ENCODE measurements at regions not wholly inside any gene's neighbourhood (a gene's known extent, or its start where the extent isn't known, plus 50 kb on each side); places are given as distances from the start of the nearest gene placed in this dataset.
"Not testable (repeated sequence)": the region's sequence is repeated elsewhere in the genome, so short reads cannot be mapped to it uniquely, and the experiment has no call there.

GRCh38 chr18:78430131-78430758 is 549.4 kb upstream of the SALL3 start:
- TF ChIP-seq POLR2AphosphoS5 (IDR thresholded peaks at IDR 0.05) = no peak
- TF ChIP-seq EP300 (IDR thresholded peaks at IDR 0.05) = no peak
- TF ChIP-seq, protein P1, sequence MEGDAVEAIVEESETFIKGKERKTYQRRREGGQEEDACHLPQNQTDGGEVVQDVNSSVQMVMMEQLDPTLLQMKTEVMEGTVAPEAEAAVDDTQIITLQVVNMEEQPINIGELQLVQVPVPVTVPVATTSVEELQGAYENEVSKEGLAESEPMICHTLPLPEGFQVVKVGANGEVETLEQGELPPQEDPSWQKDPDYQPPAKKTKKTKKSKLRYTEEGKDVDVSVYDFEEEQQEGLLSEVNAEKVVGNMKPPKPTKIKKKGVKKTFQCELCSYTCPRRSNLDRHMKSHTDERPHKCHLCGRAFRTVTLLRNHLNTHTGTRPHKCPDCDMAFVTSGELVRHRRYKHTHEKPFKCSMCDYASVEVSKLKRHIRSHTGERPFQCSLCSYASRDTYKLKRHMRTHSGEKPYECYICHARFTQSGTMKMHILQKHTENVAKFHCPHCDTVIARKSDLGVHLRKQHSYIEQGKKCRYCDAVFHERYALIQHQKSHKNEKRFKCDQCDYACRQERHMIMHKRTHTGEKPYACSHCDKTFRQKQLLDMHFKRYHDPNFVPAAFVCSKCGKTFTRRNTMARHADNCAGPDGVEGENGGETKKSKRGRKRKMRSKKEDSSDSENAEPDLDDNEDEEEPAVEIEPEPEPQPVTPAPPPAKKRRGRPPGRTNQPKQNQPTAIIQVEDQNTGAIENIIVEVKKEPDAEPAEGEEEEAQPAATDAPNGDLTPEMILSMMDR (IDR thresholded peaks at IDR 0.05) = no peak
- TF ChIP-seq POLR2A (IDR thresholded peaks at IDR 0.05) = no peak
- no peak overlapping the region for H3K4me3 ChIP-seq
- peaks cover 0 to 4% (median 0%) of the 10 kb centered on the region in 4 donors for H3K9me3 ChIP-seq
- H3K4me1 ChIP-seq = no peaks in the 10 kb centered on the region
- no peak overlapping the region for H3K27ac ChIP-seq
- intact Hi-C loops (cut with DNase I; ENCODE audit: low total_unique reads) = no loop called here
- no peaks in the 10 kb centered on the region for H3K36me3 ChIP-seq
- H3K27me3 ChIP-seq = peaks cover 0 to 4% (median 0%) of the 10 kb centered on the region in 3 donors
- no peak for DNase-seq
- 90 to 93% (median 93%) methylated on average over 28 of the region's 28 CpGs for WGBS, 5 donors

DNA sequence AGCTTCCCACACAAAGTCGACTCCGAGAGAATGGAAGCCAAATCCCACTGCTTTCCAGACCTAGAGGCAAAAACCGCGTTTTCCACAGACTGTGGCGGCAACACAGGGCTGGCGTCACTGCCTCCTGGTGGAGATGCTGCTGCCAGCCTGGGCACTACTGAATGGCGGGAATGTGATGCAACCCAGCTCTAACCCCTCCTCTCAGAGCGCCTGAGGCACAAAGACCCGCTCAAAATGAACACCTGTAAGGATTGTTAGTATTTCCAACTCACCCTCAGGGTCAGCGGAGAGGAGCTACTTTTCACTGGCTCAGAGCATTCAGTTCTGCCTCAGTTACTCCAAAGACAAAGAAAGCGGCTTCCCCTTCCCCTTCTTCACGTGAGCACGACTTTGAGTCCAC is 548.0 kb upstream of the SALL3 start:
- no peaks in the 10 kb centered on the region for H3K4me1 ChIP-seq
- intact Hi-C loops (cut with DNase I; ENCODE audit: low total_unique reads) = no loop called here
- H3K9me3 ChIP-seq = peaks cover 0 to 4% (median 0%) of the 10 kb centered on the region in 4 donors
- H3K36me3 ChIP-seq = no peaks in the 10 kb centered on the region
- DNase-seq = no peak
- H3K4me3 ChIP-seq = no peak overlapping the region
- WGBS, 5 donors = 86 to 92% (median 88%) methylated on average over 13 of the region's 13 CpGs
- peaks cover 0 to 4% (median 0%) of the 10 kb centered on the region in 3 donors for H3K27me3 ChIP-seq
- H3K27ac ChIP-seq = no peak overlapping the region
- TF ChIP-seq POLR2A (IDR thresholded peaks at IDR 0.05) (no peak), EP300 (IDR thresholded peaks at IDR 0.05) (no peak), POLR2AphosphoS5 (IDR thresholded peaks at IDR 0.05) (no peak)
- TF ChIP-seq, protein P1 (IDR thresholded peaks at IDR 0.05) = no peak

GRCh38 chr18:78433562-78433961 is 546.1 kb upstream of the SALL3 start:
- Histone ChIP-seq H3K4me1 (no peaks in the 10 kb centered on the region), H3K9me3 (peaks cover 0 to 13% (median 0%) of the 10 kb centered on the region in 4 donors), H3K27me3 (peaks cover 0 to 4% (median 0%) of the 10 kb centered on the region in 3 donors), H3K4me3 (no peak overlapping the region), H3K36me3 (no peaks in the 10 kb centered on the region), H3K27ac (no peak overlapping the region)
- DNase-seq = no peak
- TF ChIP-seq POLR2A (IDR thresholded peaks at IDR 0.05) = no peak
- TF ChIP-seq, protein P1 (IDR thresholded peaks at IDR 0.05) = no peak
- no peak for TF ChIP-seq EP300 (IDR thresholded peaks at IDR 0.05)
- no peak for TF ChIP-seq POLR2AphosphoS5 (IDR thresholded peaks at IDR 0.05)
- WGBS, 5 donors = 80 to 86% (median 86%) methylated on average over 5 to 9 of the region's 9 CpGs
- intact Hi-C loops (cut with DNase I; ENCODE audit: low total_unique reads) = no loop called here

DNA sequence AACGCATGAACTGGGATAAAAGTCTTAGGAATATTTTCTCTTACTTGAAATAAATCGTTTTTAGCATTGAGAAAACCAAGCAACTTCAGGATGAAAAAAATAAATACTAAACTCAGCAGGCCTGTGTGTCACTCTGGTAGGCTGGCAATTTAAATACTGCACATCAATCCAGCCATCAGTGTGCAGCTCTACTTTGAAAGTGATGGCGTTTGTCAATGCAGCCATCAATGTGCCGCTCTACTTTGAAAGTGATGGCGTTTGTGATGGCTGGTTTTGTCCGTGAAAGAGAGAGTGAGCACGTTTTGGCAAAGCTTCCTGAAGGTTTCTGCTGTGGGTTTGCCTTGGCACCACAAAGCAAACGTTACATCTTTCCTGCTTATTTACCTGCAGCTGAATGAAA is 543.5 kb upstream of the SALL3 start:
- Histone ChIP-seq H3K27ac (no peak overlapping the region), H3K27me3 (no peaks in the 10 kb centered on the region), H3K36me3 (no peaks in the 10 kb centered on the region), H3K4me3 (no peak overlapping the region), H3K9me3 (peaks cover 0 to 9% (median 0%) of the 10 kb centered on the region in 4 donors), H3K4me1 (no peaks in the 10 kb centered on the region)
- DNase-seq = no peak
- WGBS, 5 donors = 68 to 78% (median 75%) methylated on average over 8 of the region's 8 CpGs
- intact Hi-C loops (cut with DNase I; ENCODE audit: low total_unique reads) = no loop called here
- TF ChIP-seq, protein P1 (IDR thresholded peaks at IDR 0.05) = no peak
- TF ChIP-seq EP300 (IDR thresholded peaks at IDR 0.05) = no peak

- H3K4me1 ChIP-seq; DNase-seq; H3K9me3 ChIP-seq; H3K4me3 ChIP-seq; intact Hi-C loops (cut with DNase I; ENCODE audit: low total_unique reads); H3K27me3 ChIP-seq; H3K27ac ChIP-seq; H3K36me3 ChIP-seq: not testable (repeated sequence)
- 87 to 91% (median 90%) methylated on average over 12 to 13 of the region's 13 CpGs for WGBS, 5 donors
Measured at GRCh38 chr18:78438235-78438634, 541.4 kb upstream of the SALL3 start.
